IPS-15b (cell line): ENCODE measurements at regions not wholly inside any gene's neighbourhood (a gene's known extent, or its start where the extent isn't known, plus 50 kb on each side); places are given as distances from the start of the nearest gene placed in this dataset.

Source experiments
- H3K27me3 ChIP-seq: one replicate; pipeline ENCODE4 v1.6.1; 2013; ENCODE audit warnings: low read length; ENCODE audit not compliant: control insufficient read depth, insufficient read depth
- H3K36me3 ChIP-seq: one replicate; pipeline ENCODE4 v1.6.1; 2013; ENCODE audit warnings: low read length; ENCODE audit not compliant: control insufficient read depth, insufficient read depth
- H3K4me1 ChIP-seq: one replicate; pipeline ENCODE4 v1.6.1; 2013; ENCODE audit warnings: mild to moderate bottlenecking, low read length; ENCODE audit not compliant: control insufficient read depth, insufficient read depth
- H3K4me3 ChIP-seq: one replicate; pipeline ENCODE4 v1.5.1; 2013; ENCODE audit warnings: low read depth, low read length
- H3K9ac ChIP-seq: one replicate; pipeline ENCODE4 v1.6.1; 2013; ENCODE audit warnings: low read depth, mild to moderate bottlenecking, low read length
- H3K9me3 ChIP-seq: one replicate; pipeline ENCODE4 v1.6.1; 2013; ENCODE audit warnings: mild to moderate bottlenecking, low read length; ENCODE audit not compliant: control insufficient read depth, insufficient read depth

DNA sequence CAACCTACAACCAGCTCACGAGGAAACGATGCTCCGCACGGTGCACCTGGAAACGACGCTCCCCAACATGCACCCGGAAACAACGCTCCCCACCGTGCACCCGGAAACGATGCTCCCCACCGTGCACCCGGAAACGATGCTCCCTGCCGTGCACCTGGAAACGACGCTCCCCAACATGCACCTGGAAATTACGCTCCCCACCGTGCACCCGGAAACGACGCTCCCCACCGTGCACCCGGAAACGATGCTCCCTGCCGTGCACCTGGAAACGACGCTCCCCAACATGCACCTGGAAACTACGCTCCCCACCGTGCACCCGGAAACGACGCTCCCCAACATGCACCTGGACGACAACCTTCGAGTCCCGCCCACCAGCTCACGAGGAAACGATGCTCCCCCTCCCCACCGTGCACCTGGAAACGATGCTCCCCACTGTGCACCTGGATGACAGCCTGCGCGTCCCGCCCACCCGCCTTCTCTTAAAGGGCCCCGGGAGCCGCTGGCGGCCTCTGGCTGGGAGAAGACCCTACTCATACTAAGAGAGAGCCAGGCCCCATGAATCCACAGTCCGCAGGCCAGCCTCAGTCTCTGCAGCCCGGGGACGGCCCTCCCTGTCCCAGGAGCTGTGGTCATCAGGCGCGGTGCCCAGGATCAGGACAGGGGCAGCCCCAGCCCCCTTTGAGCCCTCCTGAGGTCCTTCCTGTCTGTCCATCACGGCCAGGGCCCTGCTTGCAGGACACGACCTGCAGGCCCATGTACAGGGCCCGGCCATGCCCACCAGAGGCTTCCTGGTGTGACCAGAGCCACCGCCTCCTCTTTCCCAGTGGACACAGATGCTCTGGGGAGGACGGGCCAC is 98.3 kb downstream of the PDGFA start:
- Histone ChIP-seq H3K4me1 (no peaks in the 10 kb centered on the region), H3K9ac (no peak overlapping the region), H3K4me3 (no peak overlapping the region), H3K36me3 (no peaks in the 10 kb centered on the region), H3K27me3 (no peaks in the 10 kb centered on the region), H3K9me3 (no peaks in the 10 kb centered on the region)

DNA sequence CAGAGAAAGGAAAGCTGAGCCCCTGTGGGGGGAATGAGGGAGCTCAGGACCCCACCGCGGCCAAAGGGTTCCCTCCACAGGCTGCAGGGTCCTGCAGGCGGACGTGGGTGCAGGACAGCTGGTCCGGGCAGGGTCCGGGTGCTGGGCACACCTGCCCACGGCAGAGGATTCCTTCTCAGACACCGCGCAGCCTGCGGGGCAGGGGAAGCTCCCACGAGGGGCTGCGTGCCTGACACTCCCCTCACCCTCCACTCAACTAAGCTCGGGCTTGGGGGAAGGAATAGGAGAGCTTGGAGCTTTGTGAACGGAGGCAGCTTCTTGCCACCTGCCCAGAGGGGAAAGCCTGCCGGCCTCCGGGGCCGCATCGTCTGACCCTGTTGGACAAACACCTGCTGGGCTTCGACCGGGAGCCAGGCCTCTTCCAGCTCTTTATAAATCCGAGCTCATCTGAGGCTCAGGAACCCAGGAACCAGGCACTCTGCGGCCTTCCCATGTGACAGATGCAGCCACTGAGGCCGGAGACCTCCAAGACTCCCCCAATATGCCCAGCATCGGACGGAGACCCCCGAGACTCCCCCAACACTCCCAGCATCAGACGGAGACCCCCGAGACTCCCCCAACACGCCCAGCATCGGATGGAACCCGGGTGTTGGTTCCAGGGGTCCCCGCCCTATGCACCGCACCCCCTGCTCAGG is 97.3 kb downstream of the PDGFA start:
- Histone ChIP-seq H3K4me1 (no peaks in the 10 kb centered on the region), H3K9ac (no peak overlapping the region), H3K36me3 (no peaks in the 10 kb centered on the region), H3K27me3 (no peaks in the 10 kb centered on the region), H3K9me3 (no peaks in the 10 kb centered on the region), H3K4me3 (no peak overlapping the region)

DNA sequence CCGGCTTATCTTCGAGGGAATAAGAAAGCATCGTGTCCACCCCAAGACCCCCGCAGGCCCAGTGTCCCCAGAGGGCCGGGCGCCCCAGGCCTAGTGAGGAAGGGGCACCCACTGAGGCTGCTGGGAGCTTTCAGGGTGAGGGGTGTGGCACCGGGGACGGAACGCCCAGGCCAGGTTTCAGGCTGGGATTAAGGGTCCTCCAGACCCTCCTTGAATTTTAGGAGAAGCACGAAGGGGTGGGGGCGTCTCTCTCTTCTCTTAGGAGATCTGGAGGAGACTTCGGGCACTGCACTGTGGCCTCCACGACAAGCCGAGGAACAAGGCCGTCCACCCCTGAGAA is 96.8 kb downstream of the PDGFA start:
- Histone ChIP-seq H3K4me1 (no peaks in the 10 kb centered on the region), H3K9ac (no peak overlapping the region), H3K9me3 (no peaks in the 10 kb centered on the region), H3K27me3 (no peaks in the 10 kb centered on the region), H3K36me3 (no peaks in the 10 kb centered on the region), H3K4me3 (no peak overlapping the region)

DNA sequence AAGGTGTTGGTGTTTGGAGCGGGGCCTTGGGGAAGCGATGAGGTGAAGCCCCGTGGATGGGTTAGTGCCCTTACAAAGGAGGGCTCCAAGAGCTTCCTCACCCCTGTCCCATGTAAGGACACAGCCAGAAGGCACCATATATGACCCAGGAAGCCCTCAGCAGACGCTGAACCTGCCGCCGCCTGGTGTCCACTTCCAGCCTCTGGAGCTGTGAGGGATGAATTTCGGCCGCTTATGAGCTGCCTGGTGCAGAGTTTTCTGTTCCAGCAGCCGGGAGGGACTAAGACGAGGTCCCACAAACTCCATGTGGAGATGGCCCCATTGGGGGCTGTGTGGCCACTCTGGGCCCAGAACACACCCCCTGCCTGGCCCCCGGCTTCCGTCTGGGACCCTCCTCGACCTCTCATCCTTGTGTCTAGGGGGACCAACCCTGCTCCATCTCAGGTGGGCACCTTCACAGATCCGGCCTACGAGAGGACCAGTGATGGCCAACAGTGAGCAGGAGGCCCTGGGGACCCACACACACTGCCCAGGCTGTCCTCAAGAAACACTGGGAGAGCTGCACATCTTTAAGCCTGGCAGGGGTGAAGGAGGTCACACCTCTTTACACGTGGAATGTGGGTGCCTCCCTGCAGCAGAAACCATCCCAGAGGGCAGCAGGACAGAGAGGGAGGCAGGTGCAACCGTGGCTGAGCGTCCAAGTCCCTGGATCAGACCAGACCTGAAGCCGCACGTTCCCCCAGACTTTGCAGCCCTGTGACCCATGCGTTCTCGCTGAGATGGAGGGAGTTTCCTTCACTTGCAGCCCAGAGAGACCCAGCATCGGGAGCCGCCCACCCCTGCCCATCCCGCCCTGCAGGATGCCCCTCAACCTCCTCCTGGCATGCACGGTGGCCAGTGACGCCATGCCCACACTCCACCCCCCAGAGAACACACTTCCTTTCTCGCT is 96.1 kb downstream of the PDGFA start:
- no peaks in the 10 kb centered on the region for H3K9me3 ChIP-seq

DNA sequence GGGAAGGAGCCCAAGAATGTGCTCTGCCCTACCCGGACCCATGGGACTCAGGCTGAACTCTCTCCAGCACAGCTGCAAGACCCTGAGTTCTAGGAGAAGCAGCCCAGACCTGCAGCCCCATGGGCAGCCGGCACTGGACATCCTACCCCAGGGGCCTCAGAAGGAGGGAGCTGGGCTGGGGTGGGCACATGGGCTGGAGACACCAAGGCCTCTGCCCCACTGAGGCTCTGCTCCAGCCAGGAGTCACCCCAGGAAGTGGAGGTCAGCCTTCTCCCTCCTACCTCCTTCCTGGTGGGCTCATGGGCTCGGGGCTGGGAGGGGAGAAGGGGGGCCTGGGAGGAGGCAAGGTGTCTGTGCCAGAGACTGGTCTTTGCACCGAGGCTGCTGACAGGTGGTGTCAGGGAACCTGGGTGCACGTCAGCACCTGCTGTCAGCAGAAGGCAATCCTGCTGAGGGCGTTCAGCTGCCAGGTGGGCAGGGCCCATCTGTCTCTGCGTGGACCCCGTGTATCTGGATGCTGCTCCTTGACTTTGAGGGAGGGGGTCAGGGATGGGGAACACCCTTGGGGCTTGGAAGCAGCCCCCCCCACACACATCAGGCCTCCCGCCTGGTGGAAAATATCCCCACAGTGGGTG is 95.2 kb downstream of the PDGFA start:
- H3K4me3 ChIP-seq, result no peak overlapping the region
- H3K4me1 ChIP-seq, result no peaks in the 10 kb centered on the region
- no peaks in the 10 kb centered on the region for H3K36me3 ChIP-seq
- H3K27me3 ChIP-seq, result no peaks in the 10 kb centered on the region
- H3K9me3 ChIP-seq, result no peaks in the 10 kb centered on the region
- H3K9ac ChIP-seq, result no peak overlapping the region

More for the DNA sequence above, 96.1 kb downstream of the PDGFA start:
- H3K4me3 ChIP-seq, result no peak overlapping the region
- no peaks in the 10 kb centered on the region for H3K4me1 ChIP-seq
- no peak overlapping the region for H3K9ac ChIP-seq
- no peaks in the 10 kb centered on the region for H3K36me3 ChIP-seq
- H3K27me3 ChIP-seq, result no peaks in the 10 kb centered on the region

DNA sequence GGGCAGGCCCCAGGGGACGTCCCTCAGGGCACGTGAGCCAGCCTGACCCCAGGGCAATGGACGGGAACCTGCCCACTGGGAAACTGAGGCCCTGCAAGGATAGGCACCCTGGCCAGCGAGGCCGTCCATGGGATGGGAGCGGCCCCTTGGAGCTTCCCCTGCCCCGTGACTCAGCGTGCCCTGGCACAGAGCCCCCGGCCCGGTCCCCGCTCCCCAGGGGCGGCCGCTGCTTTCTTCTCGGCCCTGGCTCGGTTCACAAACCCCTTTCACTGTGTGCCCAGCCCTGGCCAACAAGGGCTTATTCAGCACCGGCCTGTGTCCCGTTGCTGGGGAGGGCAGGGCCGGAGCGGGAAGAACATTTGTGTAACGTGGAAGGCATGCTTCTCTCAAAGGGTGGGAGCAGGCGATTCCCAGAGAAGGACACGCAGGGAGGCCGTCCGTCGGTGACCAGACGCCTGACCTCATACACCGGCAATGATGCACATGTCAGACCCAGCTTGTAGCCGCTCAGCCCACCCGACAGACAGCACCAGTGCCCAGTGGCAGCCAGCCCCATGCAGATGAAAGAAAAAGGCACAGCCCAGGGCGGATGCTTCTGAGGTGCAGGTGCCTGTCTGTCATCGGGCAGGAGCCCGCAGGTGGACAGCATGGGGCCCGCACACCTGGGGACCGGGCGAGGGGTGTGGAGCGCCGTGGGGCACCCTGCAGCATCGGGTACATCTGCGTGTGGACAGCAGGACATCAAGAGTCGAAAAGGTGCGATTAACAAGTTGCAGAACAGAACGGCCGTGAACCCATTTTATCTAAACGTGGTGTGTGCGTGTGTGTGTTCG is 94.5 kb downstream of the PDGFA start:
- H3K4me3 ChIP-seq, result no peak overlapping the region

DNA sequence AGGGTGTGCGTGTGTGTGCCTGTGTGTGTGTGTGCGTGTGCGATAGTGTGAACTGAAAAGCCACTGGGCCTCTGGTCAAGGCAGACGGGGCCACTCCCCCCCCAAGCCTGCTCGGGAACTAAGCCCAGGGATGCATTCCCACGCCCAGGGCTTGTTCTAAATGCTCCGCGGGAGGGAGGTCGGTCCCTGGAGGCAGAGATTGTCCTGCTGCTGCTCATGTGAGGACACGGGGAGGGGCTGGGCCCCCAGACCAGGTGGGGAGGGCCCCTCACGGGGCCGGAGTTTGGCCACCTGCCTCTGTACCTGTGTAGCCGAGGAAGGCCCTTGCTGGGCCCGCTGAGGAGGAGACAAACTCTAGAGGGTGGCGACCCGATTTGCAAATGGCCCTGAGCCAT is 93.9 kb downstream of the PDGFA start:
- Histone ChIP-seq H3K36me3 (no peaks in the 10 kb centered on the region), H3K27me3 (no peaks in the 10 kb centered on the region), H3K9me3 (no peaks in the 10 kb centered on the region), H3K4me3 (no peak overlapping the region), H3K4me1 (no peaks in the 10 kb centered on the region), H3K9ac (no peak overlapping the region)

More for the DNA sequence above, 94.5 kb downstream of the PDGFA start:
- Histone ChIP-seq H3K9ac (no peak overlapping the region), H3K27me3 (no peaks in the 10 kb centered on the region), H3K9me3 (no peaks in the 10 kb centered on the region), H3K36me3 (no peaks in the 10 kb centered on the region), H3K4me1 (no peaks in the 10 kb centered on the region)

DNA sequence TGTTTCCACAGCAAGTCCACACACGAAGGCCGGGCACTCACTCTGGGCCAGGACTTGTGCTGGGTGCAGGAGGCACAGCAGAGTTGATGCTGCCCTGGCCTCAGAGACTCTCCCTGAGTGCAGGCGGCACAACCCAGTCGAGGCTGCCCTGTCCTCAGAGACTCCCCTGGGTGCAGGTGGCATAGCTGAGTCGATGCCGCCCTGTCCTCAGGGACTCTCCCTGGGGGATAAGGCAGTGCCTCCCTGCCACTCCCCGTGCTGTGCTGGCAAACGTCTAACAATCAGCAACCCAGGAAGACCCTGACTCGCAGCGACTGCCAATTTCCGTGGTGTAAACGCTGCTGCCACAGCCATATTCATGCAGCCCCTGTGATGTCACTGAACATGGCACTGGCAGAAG is 93.1 kb downstream of the PDGFA start:
- H3K4me3 ChIP-seq, result no peak overlapping the region
- H3K9ac ChIP-seq, result no peak overlapping the region
- H3K4me1 ChIP-seq, result no peaks in the 10 kb centered on the region
- no peaks in the 10 kb centered on the region for H3K9me3 ChIP-seq
- no peaks in the 10 kb centered on the region for H3K36me3 ChIP-seq
- no peaks in the 10 kb centered on the region for H3K27me3 ChIP-seq

DNA sequence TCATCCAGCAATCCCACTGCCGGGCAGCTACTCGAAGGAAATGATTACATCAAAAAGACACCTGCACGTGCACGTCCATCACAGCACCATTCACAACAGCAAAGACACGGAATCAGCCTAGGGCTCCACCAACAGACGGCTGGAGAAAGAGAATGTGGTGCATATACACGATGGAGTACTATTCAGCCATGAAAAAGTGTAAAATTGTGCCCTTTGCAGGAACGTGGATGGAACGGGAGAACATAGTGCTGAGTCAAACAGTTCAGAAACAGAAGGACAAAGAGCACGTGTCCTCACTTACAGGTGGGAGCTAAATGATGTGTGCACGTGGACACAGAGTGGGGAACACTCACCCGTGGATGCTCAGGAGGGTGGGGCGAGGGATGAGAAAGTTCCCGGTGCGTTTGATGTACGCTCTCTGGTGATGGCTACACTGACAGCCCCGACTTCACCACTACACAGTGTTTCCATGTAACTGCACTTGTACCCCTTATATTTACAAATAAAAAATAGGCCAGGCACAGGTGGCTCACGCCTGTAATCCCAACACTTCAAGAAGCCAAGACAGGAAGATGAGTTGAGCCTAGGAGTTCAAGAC is 92.0 kb downstream of the PDGFA start:
- Histone ChIP-seq H3K4me3 (no peak overlapping the region), H3K27me3 (no peaks in the 10 kb centered on the region)

DNA sequence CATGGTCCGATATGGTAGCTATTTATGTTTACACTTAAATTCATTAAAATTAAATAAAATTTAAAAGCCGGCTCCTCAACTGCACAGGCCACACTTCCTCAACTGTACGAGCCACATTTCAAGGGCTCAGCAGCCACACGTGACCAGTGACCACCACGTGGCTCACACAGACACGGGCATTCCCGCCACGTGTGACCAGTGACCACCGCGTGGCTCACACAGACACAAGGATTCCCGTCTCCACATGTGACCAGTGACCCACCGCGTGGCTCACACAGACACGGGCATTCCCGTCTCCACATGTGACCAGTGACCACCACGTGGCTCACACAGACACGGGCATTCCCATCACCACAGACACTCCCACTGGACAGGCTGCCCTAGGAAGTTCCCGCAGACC is 91.3 kb downstream of the PDGFA start:
- H3K4me3 ChIP-seq, result no peak overlapping the region
- no peaks in the 10 kb centered on the region for H3K4me1 ChIP-seq
- H3K9me3 ChIP-seq, result no peaks in the 10 kb centered on the region
- no peak overlapping the region for H3K9ac ChIP-seq
- no peaks in the 10 kb centered on the region for H3K36me3 ChIP-seq
- H3K27me3 ChIP-seq, result no peaks in the 10 kb centered on the region

More for the DNA sequence above, 92.0 kb downstream of the PDGFA start:
- Histone ChIP-seq H3K4me1 (no peaks in the 10 kb centered on the region), H3K36me3 (no peaks in the 10 kb centered on the region), H3K9ac (no peak overlapping the region), H3K9me3 (no peaks in the 10 kb centered on the region)
